ENCODE measurements at regions not wholly inside any gene's neighbourhood (a gene's known extent, or its start where the extent isn't known, plus 50 kb on each side); places are given as distances from the start of the nearest gene placed in this dataset.

- TF ChIP-seq ZBTB7A (IDR thresholded peaks at IDR 0.05; ENCODE audit: low read depth) (no peak), EP300 (IDR thresholded peaks at IDR 0.05; ENCODE audit: borderline replicate concordance) (no peak), CREB1 (IDR thresholded peaks at IDR 0.05; ENCODE audit: low read depth) (no peak), TAF1 (IDR thresholded peaks at IDR 0.05; ENCODE audit: low read depth) (no peak), EGR1 (IDR thresholded peaks at IDR 0.05) (no peak), YY1 (IDR thresholded peaks at IDR 0.05; ENCODE audit: low read depth) (no peak), FOXM1 (IDR thresholded peaks at IDR 0.05; ENCODE audit: borderline replicate concordance, low read depth) (no peak), RAD21 (IDR thresholded peaks at IDR 0.05; ENCODE audit: low read depth) (no peak), CEBPB (IDR thresholded peaks at IDR 0.05) (no peak), TCF12 (IDR thresholded peaks at IDR 0.05; ENCODE audit: low read depth) (no peak), TEAD4 (IDR thresholded peaks at IDR 0.05) (no peak), NFIC (IDR thresholded peaks at IDR 0.05) (no peak)
- TF ChIP-seq, protein P1, sequence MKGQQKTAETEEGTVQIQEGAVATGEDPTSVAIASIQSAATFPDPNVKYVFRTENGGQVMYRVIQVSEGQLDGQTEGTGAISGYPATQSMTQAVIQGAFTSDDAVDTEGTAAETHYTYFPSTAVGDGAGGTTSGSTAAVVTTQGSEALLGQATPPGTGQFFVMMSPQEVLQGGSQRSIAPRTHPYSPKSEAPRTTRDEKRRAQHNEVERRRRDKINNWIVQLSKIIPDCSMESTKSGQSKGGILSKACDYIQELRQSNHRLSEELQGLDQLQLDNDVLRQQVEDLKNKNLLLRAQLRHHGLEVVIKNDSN (IDR thresholded peaks at IDR 0.05), result no peak
- TF ChIP-seq, protein P2, sequence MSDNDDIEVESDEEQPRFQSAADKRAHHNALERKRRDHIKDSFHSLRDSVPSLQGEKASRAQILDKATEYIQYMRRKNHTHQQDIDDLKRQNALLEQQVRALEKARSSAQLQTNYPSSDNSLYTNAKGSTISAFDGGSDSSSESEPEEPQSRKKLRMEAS (IDR thresholded peaks at IDR 0.05), result no peak
- TF ChIP-seq, protein P3, sequence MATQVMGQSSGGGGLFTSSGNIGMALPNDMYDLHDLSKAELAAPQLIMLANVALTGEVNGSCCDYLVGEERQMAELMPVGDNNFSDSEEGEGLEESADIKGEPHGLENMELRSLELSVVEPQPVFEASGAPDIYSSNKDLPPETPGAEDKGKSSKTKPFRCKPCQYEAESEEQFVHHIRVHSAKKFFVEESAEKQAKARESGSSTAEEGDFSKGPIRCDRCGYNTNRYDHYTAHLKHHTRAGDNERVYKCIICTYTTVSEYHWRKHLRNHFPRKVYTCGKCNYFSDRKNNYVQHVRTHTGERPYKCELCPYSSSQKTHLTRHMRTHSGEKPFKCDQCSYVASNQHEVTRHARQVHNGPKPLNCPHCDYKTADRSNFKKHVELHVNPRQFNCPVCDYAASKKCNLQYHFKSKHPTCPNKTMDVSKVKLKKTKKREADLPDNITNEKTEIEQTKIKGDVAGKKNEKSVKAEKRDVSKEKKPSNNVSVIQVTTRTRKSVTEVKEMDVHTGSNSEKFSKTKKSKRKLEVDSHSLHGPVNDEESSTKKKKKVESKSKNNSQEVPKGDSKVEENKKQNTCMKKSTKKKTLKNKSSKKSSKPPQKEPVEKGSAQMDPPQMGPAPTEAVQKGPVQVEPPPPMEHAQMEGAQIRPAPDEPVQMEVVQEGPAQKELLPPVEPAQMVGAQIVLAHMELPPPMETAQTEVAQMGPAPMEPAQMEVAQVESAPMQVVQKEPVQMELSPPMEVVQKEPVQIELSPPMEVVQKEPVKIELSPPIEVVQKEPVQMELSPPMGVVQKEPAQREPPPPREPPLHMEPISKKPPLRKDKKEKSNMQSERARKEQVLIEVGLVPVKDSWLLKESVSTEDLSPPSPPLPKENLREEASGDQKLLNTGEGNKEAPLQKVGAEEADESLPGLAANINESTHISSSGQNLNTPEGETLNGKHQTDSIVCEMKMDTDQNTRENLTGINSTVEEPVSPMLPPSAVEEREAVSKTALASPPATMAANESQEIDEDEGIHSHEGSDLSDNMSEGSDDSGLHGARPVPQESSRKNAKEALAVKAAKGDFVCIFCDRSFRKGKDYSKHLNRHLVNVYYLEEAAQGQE (IDR thresholded peaks at IDR 0.05; ENCODE audit: low read depth), result no peak
These were observed 488.7 kb upstream of the AGTR1 start for GRCh38 chr3:148208975-148209374.

GRCh38 chr3:148211725-148212124 lies 486.0 kb upstream of the AGTR1 start:
- no peak for TF ChIP-seq EP300 (IDR thresholded peaks at IDR 0.05; ENCODE audit: borderline replicate concordance)
- TF ChIP-seq NFIC (IDR thresholded peaks at IDR 0.05), result no peak
- no peak for TF ChIP-seq TAF1 (IDR thresholded peaks at IDR 0.05; ENCODE audit: low read depth)
- TF ChIP-seq ZBTB7A (IDR thresholded peaks at IDR 0.05; ENCODE audit: low read depth), result no peak
- TF ChIP-seq, protein P3 (IDR thresholded peaks at IDR 0.05; ENCODE audit: low read depth), result no peak
- no peak for TF ChIP-seq CEBPB (IDR thresholded peaks at IDR 0.05)

DNA sequence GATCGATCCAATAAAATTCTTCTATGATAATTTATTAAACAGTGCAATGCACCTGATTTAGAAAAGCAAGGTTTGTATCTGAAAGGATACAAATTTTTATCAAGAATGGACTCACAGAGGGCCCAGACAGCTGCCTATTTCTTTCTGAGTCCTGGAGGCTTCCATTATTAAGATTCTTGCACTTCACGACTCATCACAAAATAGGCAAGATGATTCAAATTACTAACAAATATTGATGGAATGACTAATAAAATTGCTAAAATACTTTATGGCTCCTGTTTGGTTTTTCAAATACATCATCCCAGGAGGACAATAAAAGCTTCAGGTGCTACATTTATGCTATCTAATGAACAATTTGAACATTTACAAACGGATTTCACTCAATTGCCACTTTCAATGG lies 483.0 kb upstream of the AGTR1 start:
- TF ChIP-seq TCF12 (IDR thresholded peaks at IDR 0.05; ENCODE audit: low read depth), result no peak
- no peak for TF ChIP-seq CEBPB (IDR thresholded peaks at IDR 0.05)
- TF ChIP-seq, protein P1 (IDR thresholded peaks at IDR 0.05), result no peak
- no peak for TF ChIP-seq RAD21 (IDR thresholded peaks at IDR 0.05; ENCODE audit: low read depth)
- no peak for TF ChIP-seq CREB1 (IDR thresholded peaks at IDR 0.05; ENCODE audit: low read depth)

DNA sequence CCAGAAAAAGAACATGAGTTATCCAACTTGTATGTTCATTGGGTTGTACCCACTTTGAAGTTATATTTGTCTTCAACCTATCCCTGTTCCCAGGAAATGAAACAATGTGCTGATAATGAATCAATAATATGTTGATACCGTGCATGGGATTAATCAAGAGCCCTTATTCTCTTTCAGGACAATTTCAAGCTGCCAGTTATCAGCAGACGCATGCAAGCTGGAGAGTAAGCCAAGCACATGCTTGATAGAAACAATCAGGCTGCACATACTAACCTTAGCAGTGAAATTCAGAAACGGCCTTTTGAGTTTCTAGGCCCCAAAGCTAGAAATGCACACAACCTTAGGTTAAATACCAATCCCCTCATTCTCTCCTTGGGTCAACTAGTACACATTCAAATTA lies 480.4 kb upstream of the AGTR1 start:
- no peak for TF ChIP-seq FOXM1 (IDR thresholded peaks at IDR 0.05; ENCODE audit: borderline replicate concordance, low read depth)
- no peak for TF ChIP-seq TCF12 (IDR thresholded peaks at IDR 0.05; ENCODE audit: low read depth)

DNA sequence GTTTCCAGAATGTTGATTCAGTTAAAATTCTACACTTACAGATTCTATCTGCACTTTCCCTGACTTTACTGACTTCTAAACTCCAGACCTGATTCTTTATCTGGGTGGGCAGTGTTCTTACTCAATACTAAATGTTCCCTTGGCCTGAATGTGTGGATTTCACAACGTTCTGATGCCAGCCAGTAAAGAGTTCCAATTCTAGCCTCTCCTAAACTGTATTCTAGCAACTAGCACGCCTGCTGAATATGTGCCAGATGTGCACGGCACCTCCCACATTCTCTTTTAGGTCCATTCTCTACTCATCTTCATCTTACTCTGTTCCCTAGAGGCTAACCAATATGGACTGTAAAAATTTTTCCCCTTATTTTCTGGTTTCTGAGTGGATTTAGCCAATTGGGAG lies 479.5 kb upstream of the AGTR1 start:
- TF ChIP-seq EP300 (IDR thresholded peaks at IDR 0.05; ENCODE audit: borderline replicate concordance) (no peak), NFIC (IDR thresholded peaks at IDR 0.05) (no peak), YY1 (IDR thresholded peaks at IDR 0.05; ENCODE audit: low read depth) (no peak), RAD21 (IDR thresholded peaks at IDR 0.05; ENCODE audit: low read depth) (no peak), TAF1 (IDR thresholded peaks at IDR 0.05; ENCODE audit: low read depth) (no peak), FOXM1 (IDR thresholded peaks at IDR 0.05; ENCODE audit: borderline replicate concordance, low read depth) (no peak), TEAD4 (IDR thresholded peaks at IDR 0.05) (no peak), CEBPB (IDR thresholded peaks at IDR 0.05) (no peak), TCF12 (IDR thresholded peaks at IDR 0.05; ENCODE audit: low read depth) (no peak)
- TF ChIP-seq, protein P2 (IDR thresholded peaks at IDR 0.05), result no peak

GRCh38 chr3:148219999-148220398 lies 477.7 kb upstream of the AGTR1 start:
- TF ChIP-seq TEAD4 (IDR thresholded peaks at IDR 0.05), result no peak
- no peak for TF ChIP-seq TCF12 (IDR thresholded peaks at IDR 0.05; ENCODE audit: low read depth)

- TF ChIP-seq FOXM1 (IDR thresholded peaks at IDR 0.05; ENCODE audit: borderline replicate concordance, low read depth), result no peak
- TF ChIP-seq NFIC (IDR thresholded peaks at IDR 0.05), result no peak
- TF ChIP-seq TAF1 (IDR thresholded peaks at IDR 0.05; ENCODE audit: low read depth), result no peak
- TF ChIP-seq CREB1 (IDR thresholded peaks at IDR 0.05; ENCODE audit: low read depth), result no peak
These were observed 476.4 kb upstream of the AGTR1 start for GRCh38 chr3:148221303-148221702.
